Mesenchymal stem cell (in vitro differentiated cells and primary cell): ENCODE measurements at regions not wholly inside any gene's neighbourhood (a gene's known extent, or its start where the extent isn't known, plus 50 kb on each side); places are given as distances from the start of the nearest gene placed in this dataset.
A peak's percentile ranks its signal among the peaks of the same experiment; 100 is the strongest.

Source experiments
- DNase-seq: peaks from one replicate; pipeline ENCODE4 v3.0.0-alpha.2; 2013
- H2AFZ ChIP-seq: one replicate; pipeline ENCODE4 v1.6.1; 2013; ENCODE audit warnings: low read depth, mild to moderate bottlenecking, control low read depth, inconsistent platforms, low read length, moderate library complexity
- H2AK5ac ChIP-seq: 2 replicates; pipeline ENCODE4 v1.6.1; 2013; ENCODE audit warnings: low read length, moderate library complexity, mild to moderate bottlenecking, inconsistent platforms; ENCODE audit not compliant: severe bottlenecking
- H2BK120ac ChIP-seq: one replicate; pipeline ENCODE4 v1.6.1; 2013; ENCODE audit warnings: low read depth, mild to moderate bottlenecking, inconsistent platforms, low read length, moderate library complexity
- H2BK12ac ChIP-seq, 2 experiments: one replicate each; pipeline ENCODE4 v1.6.1; 2013; ENCODE audit warnings: inconsistent platforms in 2 of 2, low read length in 2 of 2, mild to moderate bottlenecking in 2 of 2, moderate library complexity in 2 of 2, control low read depth in 1 of 2
- H2BK15ac ChIP-seq: one replicate; pipeline ENCODE4 v1.6.1; 2013; ENCODE audit warnings: mild to moderate bottlenecking, low read depth, inconsistent platforms; ENCODE audit not compliant: poor library complexity, severe bottlenecking
- H2BK5ac ChIP-seq: 2 replicates; pipeline ENCODE4 v1.6.1; 2013; ENCODE audit warnings: low read depth, mild to moderate bottlenecking, low read length, control low read depth, inconsistent platforms; ENCODE audit not compliant: poor library complexity, severe bottlenecking
- H3K14ac ChIP-seq, 2 experiments: one replicate each; pipeline ENCODE4 v1.6.1; 2013; ENCODE audit warnings: inconsistent platforms in 2 of 2, low read length in 2 of 2, control low read depth in 1 of 2, mild to moderate bottlenecking in 1 of 2, moderate library complexity in 1 of 2
- H3K18ac ChIP-seq, 2 experiments: one replicate each; pipeline ENCODE4 v1.6.1; 2013; ENCODE audit warnings: inconsistent platforms in 2 of 2, low read length in 2 of 2, control low read depth in 1 of 2, low read depth in 1 of 2, mild to moderate bottlenecking in 1 of 2
- H3K23ac ChIP-seq, 2 experiments: one replicate each; pipeline ENCODE4 v1.6.1; 2013; ENCODE audit warnings: inconsistent platforms in 2 of 2, low read length in 2 of 2, mild to moderate bottlenecking in 2 of 2, moderate library complexity in 2 of 2, control low read depth in 1 of 2
- H3K27ac ChIP-seq: 2 replicates; pipeline ENCODE4 v1.5.1; 2013; ENCODE audit warnings: mild to moderate bottlenecking, moderate library complexity, low read length, control low read depth, inconsistent platforms; ENCODE audit not compliant: poor library complexity, severe bottlenecking
- H3K27me3 ChIP-seq, 2 experiments: 2 replicates each; pipeline versions ENCODE4 v1.6.1 to v1.7.0; 2013; ENCODE audit warnings: low read length in 2 of 2, mild to moderate bottlenecking in 2 of 2, moderate library complexity in 2 of 2, control low read depth in 1 of 2, inconsistent platforms in 1 of 2; ENCODE audit not compliant: control insufficient read depth in 1 of 2, insufficient read depth in 1 of 2
- H3K36me3 ChIP-seq, 2 experiments: 2 replicates each; pipeline versions ENCODE4 v1.6.1 to v1.7.0; 2013; ENCODE audit warnings: low read length in 2 of 2, control low read depth in 1 of 2, inconsistent platforms in 1 of 2, low read depth in 1 of 2, mild to moderate bottlenecking in 1 of 2; ENCODE audit not compliant: insufficient read depth in 2 of 2, control insufficient read depth in 1 of 2
- H3K4ac ChIP-seq, 2 experiments: one replicate each; pipeline ENCODE4 v1.6.1; 2013; ENCODE audit warnings: inconsistent platforms in 2 of 2, low read length in 2 of 2, mild to moderate bottlenecking in 2 of 2, moderate library complexity in 2 of 2, control low read depth in 1 of 2, low read depth in 1 of 2
- H3K4me1 ChIP-seq: 2 replicates; pipeline ENCODE4 v1.6.1; 2013; ENCODE audit warnings: low read depth, low read length, control low read depth; ENCODE audit not compliant: control insufficient read depth, insufficient read depth
- H3K4me2 ChIP-seq: 2 replicates; pipeline ENCODE4 v1.6.1; 2013; ENCODE audit warnings: low read length, mild to moderate bottlenecking, inconsistent platforms; ENCODE audit not compliant: poor library complexity, severe bottlenecking
- H3K4me3 ChIP-seq, 2 experiments: 2 replicates each; pipeline versions ENCODE4 v1.5.1 to v1.7.0; 2013; ENCODE audit warnings: low read length in 2 of 2, mild to moderate bottlenecking in 2 of 2, control low read depth in 1 of 2, low read depth in 1 of 2; ENCODE audit not compliant: insufficient read depth in 1 of 2
- H3K79me1 ChIP-seq: replicated peaks from 2 replicates; pipeline ENCODE4 v1.6.1; 2013; ENCODE audit warnings: mild to moderate bottlenecking, control low read depth, low read length, inconsistent platforms; ENCODE audit not compliant: poor library complexity, severe bottlenecking
- H3K9ac ChIP-seq: 2 replicates; pipeline ENCODE4 v1.7.0; 2013; ENCODE audit warnings: mild to moderate bottlenecking, low read length, moderate library complexity
- H3K9me3 ChIP-seq: 2 replicates; pipeline ENCODE4 v1.7.0; 2013; ENCODE audit warnings: mild to moderate bottlenecking, low read length; ENCODE audit not compliant: control insufficient read depth
- H4K8ac ChIP-seq: one replicate; pipeline ENCODE4 v1.6.1; 2013; ENCODE audit warnings: inconsistent platforms, mild to moderate bottlenecking, low read length, moderate library complexity
- H4K91ac ChIP-seq: one replicate; pipeline ENCODE4 v1.6.1; 2013; ENCODE audit warnings: mild to moderate bottlenecking, low read length, inconsistent platforms
- WGBS: methylation state at CpG from one replicate; pipeline ENCODE4 v1.1.7; 2013; ENCODE audit warnings: mixed read lengths; 5-methylcytosine and 5-hydroxymethylcytosine counted together

- no peak overlapping the region for H3K4me2 ChIP-seq
- DNase-seq: no peak
- peaks cover 9% of the 10 kb centered on the region for H3K4me1 ChIP-seq
Measured at GRCh38 chr10:28988980-28989379, 299.9 kb upstream of the LYZL1 start.

GRCh38 chr10:28991333-28992270, 297.3 kb upstream of the LYZL1 start:
- H2AFZ ChIP-seq: no peak overlapping the region
- H3K4me1 ChIP-seq: peaks cover 6% of the 10 kb centered on the region
- no peak overlapping the region for H3K4me2 ChIP-seq
- no peak overlapping the region for H3K18ac ChIP-seq
- no peak overlapping the region for H3K14ac ChIP-seq
- no peak overlapping the region for H2AK5ac ChIP-seq
- DNase-seq: peak; percentile 68
- peak overlapping the region; percentile 27 for H2BK120ac ChIP-seq
- H3K4ac ChIP-seq: peak overlapping the region in 1 of 2 experiments; percentile 22
- no peaks in the 10 kb centered on the region for H3K36me3 ChIP-seq
- peak overlapping the region; percentile 18 to 80 for H2BK12ac ChIP-seq
- no peak overlapping the region for H4K91ac ChIP-seq
- H3K9ac ChIP-seq: no peak overlapping the region
- no peak overlapping the region for H3K23ac ChIP-seq
- WGBS: 70% methylated on average over 7 of the region's 7 CpGs
- no peak overlapping the region for H2BK5ac ChIP-seq
- H3K27ac ChIP-seq: peak overlapping the region; percentile 69
- no peaks in the 10 kb centered on the region for H3K9me3 ChIP-seq
- peak overlapping the region; percentile 50 for H2BK15ac ChIP-seq
- H3K79me1 ChIP-seq: no peaks in the 10 kb centered on the region
- H4K8ac ChIP-seq: no peak overlapping the region
- no peaks in the 10 kb centered on the region for H3K27me3 ChIP-seq
- no peak overlapping the region for H3K4me3 ChIP-seq

More at GRCh38 chr10:28988980-28989379, 299.9 kb upstream of the LYZL1 start:
- no peak overlapping the region for H3K9ac ChIP-seq
- no peak overlapping the region for H3K18ac ChIP-seq
- no peak overlapping the region for H2BK15ac ChIP-seq
- H2BK12ac ChIP-seq: no peak overlapping the region
- H4K91ac ChIP-seq: no peak overlapping the region
- no peak overlapping the region for H3K23ac ChIP-seq
- WGBS: 96% methylated on average over 5 of the region's 6 CpGs
- no peak overlapping the region for H2AFZ ChIP-seq
- no peak overlapping the region for H2AK5ac ChIP-seq
- no peak overlapping the region for H4K8ac ChIP-seq
- no peak overlapping the region for H2BK120ac ChIP-seq
- H3K4me3 ChIP-seq: no peak overlapping the region
- H3K27me3 ChIP-seq: no peaks in the 10 kb centered on the region
- no peaks in the 10 kb centered on the region for H3K36me3 ChIP-seq
- no peak overlapping the region for H3K14ac ChIP-seq
- H3K4ac ChIP-seq: no peak overlapping the region
- no peaks in the 10 kb centered on the region for H3K9me3 ChIP-seq
- no peaks in the 10 kb centered on the region for H3K79me1 ChIP-seq
- no peak overlapping the region for H3K27ac ChIP-seq
- no peak overlapping the region for H2BK5ac ChIP-seq

DNA sequence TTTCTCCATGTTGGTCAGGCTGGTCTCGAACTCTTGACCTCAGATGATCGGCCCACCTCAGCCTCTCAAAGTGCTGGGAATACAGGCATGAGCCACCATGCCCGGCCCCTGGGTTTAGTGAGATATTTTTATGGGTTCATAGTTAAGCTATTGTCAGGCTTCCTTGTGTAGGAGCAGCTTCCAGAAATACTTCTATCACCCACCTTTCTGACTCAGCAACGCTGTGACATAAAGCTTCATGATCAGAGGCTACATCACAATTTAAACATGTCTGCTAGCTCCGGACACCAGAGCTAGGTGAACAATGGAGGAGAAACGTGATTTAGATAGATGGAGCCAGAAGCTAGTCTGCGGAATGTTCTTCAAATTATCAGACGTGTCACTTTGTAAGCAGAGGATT, 295.8 kb upstream of the LYZL1 start:
- Histone ChIP-seq H3K27ac (no peak overlapping the region), H3K27me3 (no peaks in the 10 kb centered on the region), H2BK120ac (no peak overlapping the region), H3K18ac (no peak overlapping the region), H2AFZ (no peak overlapping the region), H3K9me3 (no peaks in the 10 kb centered on the region), H3K4me1 (peaks cover 6% of the 10 kb centered on the region), H2BK12ac (peak overlapping the region in 1 of 2 experiments; percentile 52), H3K79me1 (no peaks in the 10 kb centered on the region), H3K9ac (no peak overlapping the region), H3K14ac (no peak overlapping the region), H3K4ac (no peak overlapping the region), H2BK15ac (peak overlapping the region; percentile 61), H3K23ac (no peak overlapping the region), H3K36me3 (no peaks in the 10 kb centered on the region), H2AK5ac (peak overlapping the region; percentile 81), H4K8ac (no peak overlapping the region), H2BK5ac (no peak overlapping the region), H3K4me2 (no peak overlapping the region), H3K4me3 (no peak overlapping the region), H4K91ac (no peak overlapping the region)
- no peak for DNase-seq
- 88% methylated on average over 5 of the region's 8 CpGs for WGBS

DNA sequence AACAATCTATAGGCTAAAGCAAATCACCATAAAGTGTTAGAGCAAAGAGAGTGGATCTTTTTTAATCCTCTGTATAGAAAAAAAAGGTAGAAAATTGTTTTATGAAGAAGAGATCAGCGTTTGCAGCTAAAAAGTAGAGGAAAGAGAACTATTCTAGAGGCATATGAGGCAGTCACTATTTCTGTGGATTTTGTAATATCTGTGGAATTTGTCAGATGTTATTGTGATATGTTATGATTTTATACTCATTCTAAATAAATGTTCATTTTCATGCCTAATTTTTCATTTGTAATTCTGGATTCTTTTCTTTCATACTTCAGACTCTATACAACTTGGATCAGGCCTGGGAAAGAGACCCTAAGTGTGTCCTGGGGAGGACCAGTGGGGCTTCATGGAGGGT, 295.0 kb upstream of the LYZL1 start:
- Histone ChIP-seq H2BK5ac (no peak overlapping the region), H3K27me3 (no peaks in the 10 kb centered on the region), H2BK120ac (no peak overlapping the region), H3K9ac (no peak overlapping the region), H4K91ac (no peak overlapping the region), H4K8ac (no peak overlapping the region), H3K23ac (no peak overlapping the region), H2AK5ac (no peak overlapping the region), H3K27ac (no peak overlapping the region), H2BK12ac (peak overlapping the region in 1 of 2 experiments; percentile 8), H3K4me1 (peaks cover 6% of the 10 kb centered on the region), H2BK15ac (no peak overlapping the region), H2AFZ (no peak overlapping the region), H3K4me3 (no peak overlapping the region), H3K14ac (no peak overlapping the region), H3K36me3 (no peaks in the 10 kb centered on the region), H3K4me2 (no peak overlapping the region), H3K4ac (no peak overlapping the region), H3K79me1 (no peaks in the 10 kb centered on the region), H3K9me3 (no peaks in the 10 kb centered on the region), H3K18ac (no peak overlapping the region)
- WGBS: 97% methylated on average over 1 of the region's 1 CpG
- no peak for DNase-seq
